ENCODE measurements at regions not wholly inside any gene's neighbourhood (a gene's known extent, or its start where the extent isn't known, plus 50 kb on each side); places are given as distances from the start of the nearest gene placed in this dataset.

GRCh38 chr12:102611995-102612394 is 131.6 kb upstream of the IGF1 start:
- ChIA-PET POLR2A (no interaction called here), CTCF (no interaction called here)
- no peak for TF ChIP-seq FOXM1 (IDR thresholded peaks at IDR 0.05; ENCODE audit: borderline replicate concordance)
- TF ChIP-seq CTBP1 (IDR thresholded peaks at IDR 0.05; ENCODE audit: borderline replicate concordance), result no peak
- TF ChIP-seq TARDBP (IDR thresholded peaks at IDR 0.05), result no peak
- no peak for TF ChIP-seq SUZ12 (IDR thresholded peaks at IDR 0.05)
- TF ChIP-seq L3MBTL2 (conservative IDR thresholded peaks at IDR 0.05), result no peak
- TF ChIP-seq ARNT (IDR thresholded peaks at IDR 0.05), result no peak
- no peak for TF ChIP-seq FOXA1 (IDR thresholded peaks at IDR 0.05)
- TF ChIP-seq FOXK2 (IDR thresholded peaks at IDR 0.05), result no peak
- TF ChIP-seq ZNF384 (IDR thresholded peaks at IDR 0.05), result no peak
- TF ChIP-seq SP1 (IDR thresholded peaks at IDR 0.05), result no peak
- TF ChIP-seq PKNOX1 (IDR thresholded peaks at IDR 0.05), result no peak
- no peak for TF ChIP-seq LEF1 (IDR thresholded peaks at IDR 0.05; ENCODE audit: borderline replicate concordance)
- TF ChIP-seq NFRKB (IDR thresholded peaks at IDR 0.05), result no peak
- TF ChIP-seq ELF4 (IDR thresholded peaks at IDR 0.05), result no peak
- TF ChIP-seq BHLHE40 (IDR thresholded peaks at IDR 0.05; ENCODE audit: borderline replicate concordance), result no peak
- DNase-seq (ENCODE audit: extremely low spot score), result no peak

GRCh38 chr12:102609996-102610395 is 129.6 kb upstream of the IGF1 start:
- TF ChIP-seq FOXA1 (IDR thresholded peaks at IDR 0.05) (no peak), SP1 (IDR thresholded peaks at IDR 0.05) (no peak), SUZ12 (IDR thresholded peaks at IDR 0.05) (no peak), TARDBP (IDR thresholded peaks at IDR 0.05) (no peak), L3MBTL2 (conservative IDR thresholded peaks at IDR 0.05) (no peak), ZNF384 (IDR thresholded peaks at IDR 0.05) (no peak), CTBP1 (IDR thresholded peaks at IDR 0.05; ENCODE audit: borderline replicate concordance) (no peak), FOXM1 (IDR thresholded peaks at IDR 0.05; ENCODE audit: borderline replicate concordance) (no peak), PKNOX1 (IDR thresholded peaks at IDR 0.05) (no peak), FOXK2 (IDR thresholded peaks at IDR 0.05) (no peak), NFRKB (IDR thresholded peaks at IDR 0.05) (no peak), HDGF (IDR thresholded peaks at IDR 0.05; ENCODE audit: borderline replicate concordance) (no peak), ELF4 (IDR thresholded peaks at IDR 0.05) (no peak), ARNT (IDR thresholded peaks at IDR 0.05) (no peak), LEF1 (IDR thresholded peaks at IDR 0.05; ENCODE audit: borderline replicate concordance) (no peak), BHLHE40 (IDR thresholded peaks at IDR 0.05; ENCODE audit: borderline replicate concordance) (no peak)
- no peak for DNase-seq (ENCODE audit: extremely low spot score)
- ChIA-PET POLR2A (no interaction called here), CTCF (no interaction called here)

- CTCF ChIA-PET, result no interaction called here
- POLR2A ChIA-PET, result no interaction called here
- no peak for TF ChIP-seq NFRKB (IDR thresholded peaks at IDR 0.05)
- no peak for TF ChIP-seq BHLHE40 (IDR thresholded peaks at IDR 0.05; ENCODE audit: borderline replicate concordance)
- no peak for TF ChIP-seq TARDBP (IDR thresholded peaks at IDR 0.05)
- TF ChIP-seq ZNF384 (IDR thresholded peaks at IDR 0.05), result no peak
- TF ChIP-seq SP1 (IDR thresholded peaks at IDR 0.05), result no peak
- no peak for TF ChIP-seq SUZ12 (IDR thresholded peaks at IDR 0.05)
- no peak for TF ChIP-seq ARNT (IDR thresholded peaks at IDR 0.05)
- TF ChIP-seq HDGF (IDR thresholded peaks at IDR 0.05; ENCODE audit: borderline replicate concordance), result no peak
- no peak for TF ChIP-seq FOXM1 (IDR thresholded peaks at IDR 0.05; ENCODE audit: borderline replicate concordance)
- no peak for DNase-seq (ENCODE audit: extremely low spot score)
These were observed 122.7 kb upstream of the IGF1 start for GRCh38 chr12:102603021-102603420.

GRCh38 chr12:102602521-102602920 is 122.2 kb upstream of the IGF1 start:
- DNase-seq (ENCODE audit: extremely low spot score), result no peak
- TF ChIP-seq NFRKB (IDR thresholded peaks at IDR 0.05) (no peak), HDGF (IDR thresholded peaks at IDR 0.05; ENCODE audit: borderline replicate concordance) (no peak), TARDBP (IDR thresholded peaks at IDR 0.05) (no peak), LEF1 (IDR thresholded peaks at IDR 0.05; ENCODE audit: borderline replicate concordance) (no peak), FOXM1 (IDR thresholded peaks at IDR 0.05; ENCODE audit: borderline replicate concordance) (no peak), BHLHE40 (IDR thresholded peaks at IDR 0.05; ENCODE audit: borderline replicate concordance) (no peak), ZNF384 (IDR thresholded peaks at IDR 0.05) (no peak), SUZ12 (IDR thresholded peaks at IDR 0.05) (no peak), L3MBTL2 (conservative IDR thresholded peaks at IDR 0.05) (no peak), ELF4 (IDR thresholded peaks at IDR 0.05) (no peak), FOXK2 (IDR thresholded peaks at IDR 0.05) (no peak), FOXA1 (IDR thresholded peaks at IDR 0.05) (no peak), CTBP1 (IDR thresholded peaks at IDR 0.05; ENCODE audit: borderline replicate concordance) (no peak), PKNOX1 (IDR thresholded peaks at IDR 0.05) (no peak), SP1 (IDR thresholded peaks at IDR 0.05) (no peak), ARNT (IDR thresholded peaks at IDR 0.05) (no peak)
- CTCF ChIA-PET, result no interaction called here
- POLR2A ChIA-PET, result no interaction called here

- ChIA-PET CTCF (no interaction called here), POLR2A (no interaction called here)
- TF ChIP-seq HDGF (IDR thresholded peaks at IDR 0.05; ENCODE audit: borderline replicate concordance) (no peak), FOXK2 (IDR thresholded peaks at IDR 0.05) (no peak), LEF1 (IDR thresholded peaks at IDR 0.05; ENCODE audit: borderline replicate concordance) (no peak), FOXA1 (IDR thresholded peaks at IDR 0.05) (no peak), BHLHE40 (IDR thresholded peaks at IDR 0.05; ENCODE audit: borderline replicate concordance) (no peak), FOXM1 (IDR thresholded peaks at IDR 0.05; ENCODE audit: borderline replicate concordance) (no peak), PKNOX1 (IDR thresholded peaks at IDR 0.05) (no peak), SUZ12 (IDR thresholded peaks at IDR 0.05) (no peak)
- DNase-seq (ENCODE audit: extremely low spot score), result no peak
These were observed 121.3 kb upstream of the IGF1 start for GRCh38 chr12:102601621-102602020.

- no peak for DNase-seq (ENCODE audit: extremely low spot score)
- TF ChIP-seq ARNT (IDR thresholded peaks at IDR 0.05) (no peak), FOXM1 (IDR thresholded peaks at IDR 0.05; ENCODE audit: borderline replicate concordance) (no peak), L3MBTL2 (conservative IDR thresholded peaks at IDR 0.05) (no peak), ZNF384 (IDR thresholded peaks at IDR 0.05) (no peak), PKNOX1 (IDR thresholded peaks at IDR 0.05) (no peak), NFRKB (IDR thresholded peaks at IDR 0.05) (no peak), TARDBP (IDR thresholded peaks at IDR 0.05) (no peak), LEF1 (IDR thresholded peaks at IDR 0.05; ENCODE audit: borderline replicate concordance) (no peak), FOXA1 (IDR thresholded peaks at IDR 0.05) (no peak), SUZ12 (IDR thresholded peaks at IDR 0.05) (no peak)
- CTCF ChIA-PET, result no interaction called here
- POLR2A ChIA-PET, result no interaction called here
These were observed 116.3 kb upstream of the IGF1 start for GRCh38 chr12:102596687-102597086.
